ENCODE measurements at regions not wholly inside any gene's neighbourhood (a gene's known extent, or its start where the extent isn't known, plus 50 kb on each side); places are given as distances from the start of the nearest gene placed in this dataset.

DNA sequence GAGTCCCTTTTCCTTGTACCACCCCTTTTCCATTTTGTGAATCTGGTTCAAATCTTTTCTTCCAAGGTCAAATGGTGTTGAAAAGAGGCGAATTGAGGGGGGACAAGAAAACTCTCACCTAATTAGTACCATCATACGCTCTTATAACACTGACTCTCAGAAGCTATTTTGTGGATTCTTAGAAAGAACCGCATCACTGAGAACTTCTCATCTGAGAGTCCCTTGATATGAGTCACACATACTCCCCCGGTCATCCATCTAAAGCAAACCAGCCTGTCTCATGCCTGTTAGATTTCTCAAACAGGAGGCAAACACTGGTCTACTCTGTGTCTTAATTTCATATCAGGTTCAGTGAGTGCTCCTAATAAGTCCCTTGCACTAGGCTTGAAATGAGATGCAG lies 76.5 kb upstream of the SPRED1 start:
- no peak for DNase-seq (ENCODE audit: low read depth in 3 of 3)

DNA sequence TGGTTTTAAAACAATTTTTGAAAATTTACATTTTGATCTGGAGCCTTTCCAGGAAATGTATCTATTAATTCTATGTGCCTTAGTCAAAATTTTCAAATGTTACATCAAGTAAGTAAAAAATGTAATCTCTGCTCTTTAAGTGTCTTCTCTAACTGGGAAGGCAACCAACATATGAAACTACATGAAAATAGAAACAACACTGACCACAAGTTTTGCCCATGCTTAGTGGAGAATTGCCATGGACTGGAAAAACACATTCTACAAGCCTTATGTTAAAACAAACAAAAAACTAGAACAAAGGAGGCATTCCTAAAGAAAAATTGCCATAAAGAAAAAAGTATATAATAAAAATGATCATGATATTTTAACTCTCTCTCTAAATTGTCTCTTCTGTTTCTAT lies 75.9 kb upstream of the SPRED1 start:
- no peak for DNase-seq (ENCODE audit: low read depth in 3 of 3)

DNA sequence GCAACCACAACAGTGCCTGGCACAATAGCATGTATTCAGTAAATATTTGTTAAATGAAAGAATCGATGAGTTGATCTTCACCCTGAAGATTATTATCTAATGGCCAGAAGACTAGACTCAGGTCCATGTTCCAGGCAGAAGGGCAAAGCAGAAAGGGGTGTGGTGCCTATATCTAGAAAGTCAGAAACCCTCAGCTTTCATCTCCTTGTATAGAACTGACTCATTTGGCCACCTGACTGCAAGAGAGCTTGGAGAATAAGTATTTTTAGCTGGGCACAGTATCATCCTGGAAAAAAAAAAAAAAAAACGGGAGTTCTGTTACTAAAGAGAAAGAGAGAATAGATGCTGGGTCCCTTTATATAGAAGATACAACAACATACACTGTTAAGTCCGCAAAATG lies 69.7 kb upstream of the SPRED1 start:
- DNase-seq (ENCODE audit: low read depth in 3 of 3) = no peak

DNA sequence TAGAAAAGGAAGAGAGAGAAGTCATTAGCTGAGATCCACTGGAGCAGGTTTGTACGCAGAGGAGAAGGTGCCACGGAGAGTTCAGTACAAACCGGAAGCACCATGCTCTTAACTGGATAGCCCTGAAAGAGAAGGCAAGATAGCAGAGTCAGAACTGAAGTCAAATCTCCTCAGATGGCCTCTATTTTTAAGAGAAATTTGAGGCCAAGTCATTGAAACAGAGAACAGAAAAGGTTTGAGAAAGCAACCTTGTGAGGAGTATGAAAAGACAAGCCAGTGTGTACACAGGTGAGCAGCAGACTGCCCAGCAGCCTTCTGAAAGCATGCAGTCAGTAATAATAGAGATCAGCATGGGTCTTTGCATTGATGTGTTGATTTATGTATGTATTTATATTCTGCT lies 66.1 kb upstream of the SPRED1 start:
- no peak for DNase-seq (ENCODE audit: low read depth in 3 of 3)

DNA sequence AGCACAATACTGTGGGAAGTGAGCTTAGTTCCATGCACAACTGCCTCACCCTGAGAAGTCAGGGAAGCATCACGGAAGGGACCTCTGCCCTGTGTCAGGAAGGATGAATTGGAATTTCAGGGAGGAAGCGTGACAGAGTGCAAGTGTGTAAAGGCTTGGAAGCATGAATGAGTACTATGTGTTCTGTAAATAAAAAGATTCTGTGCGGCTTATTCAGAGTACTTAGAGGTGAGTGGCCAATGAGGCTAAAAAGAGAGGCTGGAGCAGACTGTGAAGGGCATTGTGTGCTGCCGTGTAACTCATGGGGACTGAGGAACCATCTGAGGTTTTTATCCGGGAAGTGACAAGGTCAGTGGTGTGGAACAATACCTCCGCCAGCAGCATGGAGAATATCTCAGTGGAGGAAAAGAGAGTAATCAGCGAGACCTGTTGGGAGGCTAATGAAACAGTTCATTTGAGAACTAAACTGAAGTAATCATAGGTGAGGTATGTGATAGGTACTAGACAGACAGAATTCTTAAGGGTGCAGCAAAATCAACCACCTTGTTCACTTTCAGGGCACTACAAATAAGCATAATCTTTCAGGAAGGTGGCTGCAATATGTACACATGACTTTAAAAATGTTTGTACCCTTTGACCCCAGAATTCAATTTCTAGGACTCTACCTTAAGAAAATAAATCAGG lies 64.9 kb upstream of the SPRED1 start:
- no peak for DNase-seq (ENCODE audit: low read depth in 3 of 3)

DNA sequence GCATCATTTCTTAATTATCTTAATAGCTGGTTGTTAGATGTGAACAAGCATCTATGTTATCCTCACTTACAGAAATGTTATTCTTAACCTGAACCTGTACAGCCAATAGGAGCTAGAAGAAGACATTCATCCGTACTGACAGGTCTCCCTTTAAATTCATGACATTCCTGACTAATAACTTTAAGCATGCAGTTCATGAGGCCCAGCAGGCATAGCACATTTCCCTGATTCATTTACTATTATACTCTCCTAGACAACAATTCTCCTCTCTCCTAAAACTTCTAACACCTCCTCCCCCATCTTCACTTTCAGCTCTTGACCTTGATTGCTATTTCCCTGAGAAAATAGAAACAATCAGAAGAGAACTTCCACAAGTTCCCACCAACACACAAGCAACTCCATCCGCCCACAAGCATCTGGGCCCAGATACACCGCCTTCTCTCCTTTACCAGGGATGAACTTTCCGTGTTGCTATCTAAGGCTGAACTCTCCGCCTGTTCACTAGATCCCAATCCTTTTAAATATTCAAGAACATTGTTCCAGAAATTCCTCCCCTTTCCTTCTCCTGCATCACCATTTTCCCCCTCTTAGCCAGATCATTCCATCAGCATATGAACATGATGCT lies 62.9 kb upstream of the SPRED1 start:
- DNase-seq (ENCODE audit: low read depth in 3 of 3) = no peak

DNA sequence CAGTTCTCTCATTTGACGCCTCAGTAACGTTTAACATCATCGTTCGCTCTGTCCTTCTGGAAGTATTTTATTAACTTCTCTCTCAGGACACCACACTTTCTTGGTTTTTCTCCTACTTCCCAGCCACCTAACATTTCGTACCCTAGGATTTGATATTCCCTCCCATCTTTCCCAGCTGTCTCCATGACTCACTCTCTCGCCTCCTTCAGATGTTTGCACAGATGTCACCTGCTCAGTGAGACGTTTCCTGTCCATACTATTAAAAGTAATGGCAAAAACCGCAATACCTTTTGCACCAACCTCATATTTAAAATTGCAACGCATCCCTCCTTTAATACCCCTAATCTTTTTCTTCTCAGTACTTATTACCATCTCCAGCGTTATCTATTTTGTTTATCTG lies 62.1 kb upstream of the SPRED1 start:
- no peak for DNase-seq (ENCODE audit: low read depth in 3 of 3)

DNA sequence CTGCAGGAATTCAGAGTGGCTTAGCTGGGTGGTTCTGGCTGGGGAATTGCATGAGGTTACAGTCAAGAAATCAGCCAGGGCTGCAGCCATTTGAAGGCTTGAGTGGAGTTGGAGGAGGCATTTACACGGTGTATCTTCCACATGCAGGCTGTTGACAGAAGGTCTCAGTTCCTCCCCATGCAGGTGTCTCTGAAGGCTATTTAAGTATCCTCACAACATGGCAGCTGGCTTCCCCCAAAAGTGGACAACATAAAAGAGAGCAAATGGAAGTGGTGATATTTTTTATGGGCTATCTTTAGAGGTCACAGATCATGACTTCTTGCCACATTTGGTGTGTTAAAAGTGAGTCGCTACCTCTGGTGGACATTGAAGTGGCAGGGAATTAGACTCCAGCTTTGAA lies 60.1 kb upstream of the SPRED1 start:
- DNase-seq (ENCODE audit: low read depth in 3 of 3) = no peak

DNA sequence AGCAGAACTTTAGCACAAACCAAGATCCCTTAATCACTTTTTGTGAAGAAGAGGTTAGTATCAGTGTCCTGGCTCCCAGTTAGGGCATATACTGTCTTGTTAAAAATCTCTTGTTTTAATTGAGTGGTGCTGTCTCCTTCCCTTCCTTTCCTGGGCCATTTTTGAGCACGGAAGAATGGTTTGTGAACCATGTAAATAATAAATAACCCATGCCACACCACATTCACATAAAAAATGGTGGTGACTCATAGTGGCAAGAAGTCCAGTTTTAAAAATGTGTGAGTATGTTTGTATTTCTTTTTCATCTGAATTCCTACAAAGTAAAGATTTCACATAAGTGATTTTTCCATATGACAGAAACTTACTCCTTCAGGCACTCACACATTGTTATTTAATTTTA lies 59.1 kb upstream of the SPRED1 start:
- DNase-seq (ENCODE audit: low read depth in 3 of 3) = no peak

DNA sequence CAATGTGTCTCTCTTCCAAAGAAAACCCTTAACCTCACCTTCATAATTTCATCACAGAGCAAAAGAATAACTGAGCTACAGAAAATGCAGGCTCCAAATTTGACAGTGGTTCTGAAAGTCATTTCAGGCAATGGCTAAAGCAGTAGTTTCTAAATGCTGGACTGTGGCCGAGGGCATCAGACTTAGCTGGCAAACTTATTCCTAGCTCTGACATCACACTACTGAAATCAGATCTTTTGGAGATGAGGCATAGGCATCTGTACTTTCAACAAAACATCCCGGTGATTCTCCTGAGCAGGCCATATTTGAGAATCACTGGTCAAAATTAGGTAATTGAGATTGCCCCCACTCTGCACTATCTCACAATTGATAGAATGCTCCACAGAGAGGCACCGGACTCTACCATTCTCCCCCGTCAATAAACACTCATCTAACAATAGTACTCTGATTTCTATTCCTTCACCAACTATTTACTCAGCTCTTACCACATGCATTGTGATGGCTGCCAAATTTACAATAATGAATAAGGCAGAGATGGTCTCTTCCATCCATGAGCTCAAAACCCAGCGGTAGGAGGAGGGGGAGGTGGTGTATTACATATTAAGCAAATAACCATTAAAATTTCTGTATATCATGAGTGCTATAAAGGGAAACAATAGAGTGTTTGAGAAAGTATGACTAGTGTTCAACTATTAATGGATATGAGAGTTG lies 57.3 kb upstream of the SPRED1 start:
- DNase-seq (ENCODE audit: low read depth in 3 of 3) = no peak

DNA sequence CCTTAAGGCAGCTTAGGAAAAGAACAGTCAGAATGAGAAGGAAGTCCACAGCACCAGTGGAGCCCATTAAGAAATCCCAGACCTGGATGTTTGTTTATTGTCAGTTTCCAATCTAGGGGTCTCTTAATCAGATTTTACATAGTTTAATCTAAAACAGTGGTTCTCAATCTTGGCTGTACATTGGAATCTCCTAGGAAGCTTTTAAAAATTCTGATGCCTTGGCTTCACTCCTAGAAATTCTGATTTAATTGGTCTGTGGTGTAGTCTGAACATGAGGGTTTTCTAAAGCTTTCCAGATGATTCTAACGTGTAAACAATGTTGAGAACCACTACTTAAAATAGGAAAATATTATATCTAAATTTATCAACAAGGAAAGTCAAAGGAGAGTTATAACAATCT lies 56.6 kb upstream of the SPRED1 start:
- DNase-seq (ENCODE audit: low read depth in 3 of 3) = no peak

DNA sequence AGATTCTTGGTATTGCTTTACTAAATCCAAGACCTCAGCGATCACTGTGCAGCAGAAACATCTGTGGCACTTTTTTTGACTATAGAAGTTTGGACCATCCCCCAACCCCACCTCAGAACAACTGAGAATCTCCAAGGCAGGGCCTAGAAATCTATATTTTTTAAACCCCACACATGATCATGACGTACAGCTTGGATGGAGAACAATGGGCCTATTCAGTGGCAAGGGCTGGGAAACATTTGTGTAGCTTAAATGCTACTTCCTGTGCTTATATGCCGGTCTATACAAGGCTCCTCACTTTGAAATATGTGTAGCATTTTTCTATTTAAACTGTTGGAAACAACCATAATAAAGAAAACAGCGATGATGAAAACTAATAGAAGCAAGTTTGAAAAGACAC lies 55.1 kb upstream of the SPRED1 start:
- DNase-seq (ENCODE audit: low read depth in 3 of 3) = no peak

DNA sequence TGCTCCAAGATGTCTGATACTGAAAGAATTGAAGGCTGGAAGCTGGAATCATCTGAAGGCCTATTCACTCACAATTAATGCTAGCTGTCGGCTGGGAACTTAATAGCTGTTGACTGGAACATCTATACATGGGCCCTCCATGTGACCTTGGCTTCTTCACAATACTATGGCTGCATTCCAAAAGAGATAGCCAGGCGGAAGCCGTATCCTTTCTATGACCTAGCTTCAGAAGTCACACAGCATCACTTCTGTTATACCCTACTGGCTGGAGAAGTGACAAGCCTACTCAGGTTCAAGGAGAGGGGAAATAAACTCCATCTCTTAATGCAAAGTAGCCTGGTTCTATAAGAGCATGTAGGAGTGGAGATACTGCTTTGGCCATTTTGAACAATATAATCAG lies 50.9 kb upstream of the SPRED1 start:
- DNase-seq (ENCODE audit: low read depth in 3 of 3) = no peak

DNA sequence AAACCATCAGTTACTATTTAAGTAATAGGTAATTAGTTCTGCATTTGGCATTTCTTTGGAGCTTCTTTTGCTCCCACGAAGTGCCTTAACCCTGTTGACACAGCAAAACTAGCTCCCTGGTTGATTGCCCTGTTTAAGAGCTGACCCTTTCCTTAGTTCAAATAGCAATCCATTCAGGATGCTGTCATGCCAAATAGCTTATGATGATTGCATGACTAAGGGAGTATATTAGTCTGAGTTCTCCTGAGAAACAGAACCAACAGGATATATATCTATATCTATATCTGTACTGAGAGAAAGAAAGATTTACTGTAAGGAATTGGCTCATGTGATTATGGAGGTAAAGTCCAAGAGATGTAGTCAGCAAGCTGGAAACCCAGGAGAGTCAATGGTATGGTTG lies 50.3 kb upstream of the SPRED1 start:
- no peak for DNase-seq (ENCODE audit: low read depth in 3 of 3)

All from stimulated activated CD4-positive, alpha-beta T cell treated with anti-CD3 and anti-CD28 coated beads, TNF-alpha, amount 100 ng/mL, for 24 hours (primary cell).